NOMO-1 treated with DMSO at 0.1 percent for 48 hours (cell line): ENCODE measurements at regions not wholly inside any gene's neighbourhood (a gene's known extent, or its start where the extent isn't known, plus 50 kb on each side); places are given as distances from the start of the nearest gene placed in this dataset.
"Not testable (repeated sequence)": the region's sequence is repeated elsewhere in the genome, so short reads cannot be mapped to it uniquely, and the experiment has no call there.

ENCODE experiments used
- DNase-seq: peaks from one replicate; lab custom pipeline; 2025; ENCODE audit not compliant: unreplicated experiment; lab: John Stamatoyannopoulos, UW

DNA sequence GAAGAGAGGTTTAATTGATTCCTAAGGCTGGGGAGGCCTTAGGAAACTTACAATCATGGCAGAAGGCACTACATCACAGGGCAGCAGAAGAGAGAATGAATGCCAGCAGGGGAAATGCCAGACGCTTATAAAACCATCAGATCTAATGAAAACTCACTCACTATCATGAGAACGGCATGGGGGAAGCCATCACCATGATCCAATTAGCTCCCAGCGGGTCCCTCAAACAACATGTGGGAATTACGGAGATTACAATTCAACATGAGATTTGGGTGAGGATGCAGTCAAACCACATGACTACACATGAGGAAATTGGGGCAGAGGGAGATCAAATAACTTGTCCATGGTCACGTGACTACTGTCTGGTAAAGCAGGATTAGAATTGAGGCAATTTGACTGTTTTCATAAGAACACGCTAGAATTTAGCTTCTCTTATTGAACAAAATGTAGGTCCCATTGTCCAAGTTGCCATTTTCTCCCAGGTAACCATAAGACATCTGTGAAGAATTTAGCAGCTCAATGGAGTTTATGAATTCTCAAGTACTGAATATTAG lies 445.1 kb upstream of the CDH20 start:
- DNase-seq: no peak

DNA sequence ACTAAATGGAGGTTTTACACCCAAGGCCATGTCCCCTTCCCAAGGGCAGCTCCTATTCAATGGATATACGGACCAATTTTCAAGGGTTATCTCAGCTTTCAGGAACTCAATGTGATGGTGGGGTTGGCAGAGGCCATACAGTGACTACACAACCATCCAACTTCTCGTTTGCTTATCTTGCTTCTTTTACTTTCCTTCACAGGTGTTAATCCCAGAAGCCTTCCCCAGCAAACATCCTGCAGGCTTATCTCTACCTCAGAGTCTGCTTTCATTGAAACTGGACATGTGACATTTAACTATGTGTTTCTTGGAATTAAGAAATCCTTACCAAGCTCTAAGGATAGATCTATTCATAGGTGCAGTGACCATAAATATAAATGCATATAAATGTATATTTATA lies 443.8 kb upstream of the CDH20 start:
- no peak for DNase-seq

DNA sequence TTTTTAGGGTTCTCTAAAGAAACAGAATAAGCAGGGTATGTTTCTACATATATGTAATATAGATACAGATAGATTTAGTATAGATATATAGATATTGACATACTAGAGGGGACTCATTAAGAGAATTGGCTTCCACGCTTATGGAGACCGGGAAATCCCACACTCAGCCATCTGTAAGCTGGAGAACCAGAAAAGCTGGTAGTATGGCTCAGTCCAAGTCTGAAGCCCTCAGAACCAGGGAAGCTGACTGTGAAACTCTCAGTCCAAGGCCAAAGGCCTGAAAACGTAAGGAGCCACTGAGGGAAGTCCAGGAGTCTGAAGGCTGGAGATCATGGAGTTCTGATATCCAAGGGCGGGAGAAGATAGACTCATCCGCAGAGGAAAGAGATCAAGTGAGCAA lies 441.3 kb upstream of the CDH20 start:
- DNase-seq: no peak

DNA sequence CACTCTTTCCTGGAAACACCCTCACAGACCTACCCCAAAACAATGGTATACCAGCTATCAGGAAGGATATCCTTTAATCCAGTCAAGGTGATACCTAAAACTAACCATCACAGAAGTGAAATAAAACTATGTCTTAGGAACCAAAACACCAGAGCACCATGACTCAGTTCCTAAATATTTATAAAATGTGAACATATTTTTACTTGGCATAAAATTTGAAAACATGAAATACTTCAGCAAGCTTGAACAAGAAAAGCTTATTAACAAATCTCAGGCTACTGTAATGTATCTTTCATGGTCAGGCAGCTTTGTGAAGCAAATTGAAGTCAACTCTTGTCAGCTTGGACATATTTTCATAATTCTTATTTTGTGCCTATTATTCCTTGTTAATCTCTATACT lies 440.8 kb upstream of the CDH20 start:
- DNase-seq: no peak

DNA sequence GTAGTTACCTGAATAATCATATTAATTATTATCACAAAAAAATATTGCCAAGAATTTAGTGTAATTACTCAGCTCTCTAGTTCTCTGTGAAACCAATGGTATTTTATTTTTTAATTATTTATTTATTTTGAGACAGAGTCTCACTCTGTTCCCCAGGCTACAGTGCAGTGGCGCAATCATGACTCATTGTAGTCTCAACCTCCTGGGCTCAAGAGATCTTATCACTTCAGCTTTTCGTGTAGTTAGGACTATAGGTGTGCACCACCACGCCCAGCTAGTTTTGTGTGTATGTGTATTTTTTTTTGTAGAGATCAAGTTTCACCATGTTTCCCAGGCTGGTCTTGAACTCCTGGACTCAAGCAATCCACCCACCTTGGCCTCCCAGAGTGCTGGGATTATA lies 440.4 kb upstream of the CDH20 start:
- DNase-seq: no peak

DNA sequence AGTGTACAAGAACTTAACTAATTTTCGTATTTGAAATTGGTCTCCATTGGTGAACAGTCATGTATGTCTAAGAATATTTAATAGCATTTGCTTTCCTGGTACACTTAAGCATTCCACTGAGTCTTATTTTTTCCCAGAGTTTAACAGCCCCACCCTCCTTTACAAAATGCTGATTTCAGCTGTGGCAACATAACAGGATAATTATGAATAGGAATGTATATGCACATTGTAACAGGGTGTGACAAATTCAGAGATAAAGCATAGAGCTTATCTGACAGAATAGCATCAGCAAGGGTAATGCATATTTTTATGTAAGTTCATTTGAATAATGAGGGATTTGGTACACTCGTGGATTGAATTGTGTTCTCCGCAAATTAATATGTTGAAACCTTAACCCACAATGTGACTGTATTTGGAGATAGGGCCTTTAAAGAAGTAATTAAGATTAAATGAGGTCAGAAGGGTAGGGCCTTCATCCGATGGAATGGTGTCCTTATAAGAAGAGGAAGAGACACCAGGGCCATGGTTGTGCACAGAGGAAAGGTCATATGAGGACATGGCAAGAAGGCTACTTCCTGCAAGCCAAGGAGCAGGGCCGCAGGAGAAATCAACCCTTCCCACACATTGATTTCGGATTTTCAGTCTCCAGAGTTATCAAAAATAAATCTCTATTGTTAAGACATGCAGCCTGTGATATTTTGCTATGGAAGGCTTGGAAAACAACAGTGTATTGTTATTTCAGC lies 439.7 kb upstream of the CDH20 start:
- DNase-seq: no peak

DNA sequence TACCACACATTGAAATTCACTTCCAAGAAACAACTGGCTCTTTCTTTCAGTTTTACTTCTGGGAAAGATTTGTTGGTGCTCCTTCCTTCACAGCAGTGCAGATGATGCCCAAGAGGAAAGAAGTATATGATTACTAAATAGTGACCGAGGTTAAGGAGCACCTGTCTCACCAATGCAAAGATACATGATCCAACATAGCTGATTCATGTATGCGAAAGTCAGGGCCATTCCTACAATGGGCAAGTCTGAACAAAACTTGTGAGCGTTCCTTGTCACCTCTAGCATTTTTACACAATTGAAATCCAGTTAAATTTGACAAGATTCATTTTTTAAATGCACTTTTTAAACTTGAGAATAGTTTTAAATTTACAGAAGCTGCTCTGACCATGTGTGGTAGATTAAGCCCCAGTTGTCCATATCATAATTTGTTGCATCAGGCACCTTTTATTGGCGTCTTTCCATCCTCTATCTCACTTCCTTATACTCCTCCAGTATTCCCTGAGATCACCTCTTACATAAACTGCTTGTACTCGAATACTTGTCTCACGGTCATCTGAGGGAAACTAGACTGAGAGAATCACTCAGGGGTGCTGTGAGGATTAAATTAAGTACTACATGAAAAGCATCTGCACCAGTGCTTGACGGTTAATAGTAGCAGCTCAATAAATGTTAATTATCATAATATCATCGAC lies 438.8 kb upstream of the CDH20 start:
- DNase-seq: no peak

- DNase-seq: no peak
These were observed 438.0 kb upstream of the CDH20 start for GRCh38 chr18:60895181-60895580.

GRCh38 chr18:60898111-60898510 lies 435.1 kb upstream of the CDH20 start:
- no peak for DNase-seq

GRCh38 chr18:60905699-60906098 lies 427.5 kb upstream of the CDH20 start:
- no peak for DNase-seq

DNA sequence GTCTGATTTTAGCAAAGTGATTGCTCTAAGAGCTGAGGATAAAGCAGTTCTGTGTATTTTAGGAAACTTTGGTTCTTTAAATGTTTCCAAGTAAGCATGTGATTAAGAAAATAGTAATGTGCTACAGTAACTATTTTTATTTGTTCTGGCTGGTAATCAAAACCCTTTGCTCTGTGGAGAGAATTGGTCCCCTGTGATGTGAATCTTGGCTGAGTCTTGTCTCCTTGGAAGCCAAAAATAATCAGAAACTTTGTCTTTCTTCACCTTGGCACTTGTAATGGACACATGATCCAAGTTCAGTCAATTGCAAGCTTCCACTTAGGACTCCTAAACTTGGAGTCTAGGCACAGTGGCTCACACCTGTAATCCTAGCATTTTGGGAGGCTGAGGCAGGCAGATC lies 422.7 kb upstream of the CDH20 start:
- DNase-seq: no peak

GRCh38 chr18:60911504-60911903 lies 421.7 kb upstream of the CDH20 start:
- no peak for DNase-seq

DNA sequence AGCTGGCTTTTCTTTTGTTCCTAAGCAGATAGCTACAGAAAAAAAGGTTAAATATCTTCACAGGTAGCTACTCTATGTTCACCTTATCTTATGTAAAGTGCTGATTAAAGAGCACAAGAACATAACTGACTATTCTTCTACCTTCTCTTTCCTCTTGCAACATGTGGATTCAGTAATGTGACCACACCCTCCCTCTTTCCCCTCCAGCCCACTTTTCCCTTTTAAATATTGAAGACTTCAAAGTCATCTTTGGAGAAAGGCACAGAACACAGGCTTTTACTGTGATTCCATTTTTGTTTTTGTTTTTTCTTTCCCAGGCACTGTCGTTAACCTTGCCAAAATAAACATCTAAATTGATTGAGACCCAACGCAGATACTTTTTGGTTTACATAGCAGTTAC lies 418.1 kb upstream of the CDH20 start:
- no peak for DNase-seq

DNA sequence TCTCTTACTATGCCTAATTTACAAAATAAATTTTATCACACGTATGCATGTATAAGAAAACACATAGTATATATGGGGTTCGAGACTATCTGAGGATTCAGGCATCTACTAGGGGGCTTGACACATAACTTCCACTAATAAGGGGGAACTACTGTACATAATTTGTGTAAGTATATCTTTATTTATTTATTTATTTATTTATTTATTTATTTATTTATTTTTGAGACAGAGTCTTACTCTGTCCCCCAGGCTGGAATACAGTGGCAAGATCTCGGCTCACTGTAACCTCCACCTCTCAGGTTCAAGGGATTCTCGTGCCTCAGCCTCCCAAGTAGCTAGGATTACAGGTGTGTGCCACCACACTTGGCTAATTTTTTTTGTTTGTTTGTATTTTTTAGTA lies 414.4 kb upstream of the CDH20 start:
- not testable (repeated sequence) for DNase-seq

- DNase-seq: no peak
These were observed 407.3 kb upstream of the CDH20 start for GRCh38 chr18:60925892-60926291.

DNA sequence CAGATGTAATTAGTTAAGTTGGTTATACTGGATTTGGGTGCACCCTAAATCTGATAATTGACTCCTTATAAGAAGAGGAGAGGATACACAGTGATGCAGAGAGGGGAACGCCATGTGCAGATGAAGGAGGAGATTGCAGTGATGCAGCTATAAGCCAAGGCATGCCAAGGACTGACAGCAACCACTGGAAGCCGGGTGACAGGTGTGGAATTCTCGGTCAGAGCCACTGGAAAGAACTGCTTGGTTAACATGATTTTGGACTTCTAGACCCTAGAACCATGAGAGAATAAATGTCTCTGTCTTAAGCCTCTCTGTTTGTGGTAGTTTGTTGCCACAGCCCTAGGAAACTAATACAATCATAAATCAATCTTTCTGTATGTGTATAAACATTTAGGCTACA lies 403.3 kb upstream of the CDH20 start:
- no peak for DNase-seq

DNA sequence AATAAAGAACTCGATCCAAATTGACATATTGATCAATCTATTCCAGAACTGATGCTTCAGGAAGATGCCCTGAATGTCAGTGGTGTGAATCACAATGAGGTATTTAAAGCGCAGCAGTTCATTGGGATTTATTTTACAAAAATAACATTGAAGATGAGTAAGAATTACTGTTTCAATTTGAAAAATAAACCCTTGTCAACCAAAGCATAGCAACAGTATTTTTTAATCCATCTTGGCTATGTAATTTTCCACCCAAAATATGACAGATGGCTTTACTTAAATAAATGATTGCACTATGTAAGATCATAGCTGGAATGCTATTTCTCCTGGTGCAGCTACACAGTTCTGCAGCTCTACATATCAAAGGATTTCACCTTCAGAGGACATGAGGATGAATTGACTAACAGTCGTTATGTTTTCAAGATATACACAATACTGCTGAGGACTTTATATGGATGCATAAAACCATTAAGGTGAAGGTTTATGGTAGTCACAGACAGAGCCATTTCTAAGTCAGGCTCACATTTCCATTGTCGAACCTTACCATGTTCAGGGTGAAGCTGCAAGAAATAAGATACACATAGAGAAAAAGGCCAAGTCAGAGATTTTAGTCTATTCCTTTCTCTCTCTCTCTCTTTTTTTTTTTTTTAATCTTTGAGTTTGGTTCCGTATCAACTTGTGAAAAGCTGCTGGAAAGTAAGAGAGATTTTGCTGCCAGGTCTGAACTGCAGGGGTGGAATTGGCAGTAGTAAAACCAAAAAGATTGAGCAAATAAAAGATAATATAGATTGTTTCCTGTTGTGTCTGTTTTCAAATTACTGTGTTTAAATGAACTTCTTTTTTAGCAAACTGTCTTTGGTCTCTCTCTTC lies 398.0 kb upstream of the CDH20 start:
- no peak for DNase-seq

GRCh38 chr18:60936101-60936500 lies 397.1 kb upstream of the CDH20 start:
- no peak for DNase-seq

- no peak for DNase-seq
These were observed 389.9 kb upstream of the CDH20 start for GRCh38 chr18:60943297-60943696.

- DNase-seq: no peak
These were observed 382.6 kb upstream of the CDH20 start for GRCh38 chr18:60950634-60951033.

- DNase-seq: no peak
These were observed 382.1 kb upstream of the CDH20 start for GRCh38 chr18:60951091-60951490.

GRCh38 chr18:60962625-60963024 lies 370.6 kb upstream of the CDH20 start:
- no peak for DNase-seq
